GM19239 (cell line): ENCODE measurements at regions not wholly inside any gene's neighbourhood (a gene's known extent, or its start where the extent isn't known, plus 50 kb on each side); places are given as distances from the start of the nearest gene placed in this dataset.

Source experiments
- DNase-seq: peaks from one replicate; pipeline ENCODE4 v3.0.0; 2011; ENCODE audit warnings: low spot score; ENCODE audit not compliant: insufficient read length
- FAIRE-seq: peaks from 2 replicates; lab custom pipeline; 2011; peaks lifted over from hg19 to GRCh38; lab: Jason Lieb, UNC

- DNase-seq: no peak
- no peak for FAIRE-seq
These were observed 52.8 kb upstream of the RGS17 start for GRCh38 chr6:153183925-153184324.
